ENCODE measurements at regions not wholly inside any gene's neighbourhood (a gene's known extent, or its start where the extent isn't known, plus 50 kb on each side); places are given as distances from the start of the nearest gene placed in this dataset.

DNA sequence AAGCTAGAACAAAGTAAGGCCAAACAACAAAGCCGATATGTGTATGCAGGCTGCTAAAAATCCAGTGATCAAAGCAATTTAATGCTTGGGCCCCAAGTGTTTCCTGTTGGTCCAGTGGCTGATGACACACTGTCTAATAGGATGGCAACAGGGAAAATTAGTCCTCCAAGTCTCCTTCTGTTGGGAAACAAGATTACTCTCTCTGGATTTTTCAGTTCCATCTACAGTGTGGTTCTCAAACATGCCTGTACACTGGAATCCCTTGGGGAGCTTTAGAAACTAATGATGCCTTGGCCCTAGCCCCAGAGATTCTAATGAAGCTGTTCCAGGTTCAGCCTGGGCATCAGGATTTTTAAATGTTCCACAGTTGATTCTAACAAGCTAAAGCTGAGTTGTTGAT, 198.7 kb downstream of the AHR start:
- DNase-seq (ENCODE audit: low read depth) (no peak), FAIRE-seq (no peak)
- no peak overlapping the region for H3K9ac ChIP-seq (ENCODE audit: low read length)
- H3K36me3 Mint-ChIP-seq (ENCODE audit: low read depth, unreplicated experiment) = peaks cover 2% of the 10 kb centered on the region
- H3K27me3 Mint-ChIP-seq (ENCODE audit: low read depth, unreplicated experiment) = no peaks in the 10 kb centered on the region
- TF ChIP-seq, protein P1, sequence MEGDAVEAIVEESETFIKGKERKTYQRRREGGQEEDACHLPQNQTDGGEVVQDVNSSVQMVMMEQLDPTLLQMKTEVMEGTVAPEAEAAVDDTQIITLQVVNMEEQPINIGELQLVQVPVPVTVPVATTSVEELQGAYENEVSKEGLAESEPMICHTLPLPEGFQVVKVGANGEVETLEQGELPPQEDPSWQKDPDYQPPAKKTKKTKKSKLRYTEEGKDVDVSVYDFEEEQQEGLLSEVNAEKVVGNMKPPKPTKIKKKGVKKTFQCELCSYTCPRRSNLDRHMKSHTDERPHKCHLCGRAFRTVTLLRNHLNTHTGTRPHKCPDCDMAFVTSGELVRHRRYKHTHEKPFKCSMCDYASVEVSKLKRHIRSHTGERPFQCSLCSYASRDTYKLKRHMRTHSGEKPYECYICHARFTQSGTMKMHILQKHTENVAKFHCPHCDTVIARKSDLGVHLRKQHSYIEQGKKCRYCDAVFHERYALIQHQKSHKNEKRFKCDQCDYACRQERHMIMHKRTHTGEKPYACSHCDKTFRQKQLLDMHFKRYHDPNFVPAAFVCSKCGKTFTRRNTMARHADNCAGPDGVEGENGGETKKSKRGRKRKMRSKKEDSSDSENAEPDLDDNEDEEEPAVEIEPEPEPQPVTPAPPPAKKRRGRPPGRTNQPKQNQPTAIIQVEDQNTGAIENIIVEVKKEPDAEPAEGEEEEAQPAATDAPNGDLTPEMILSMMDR (IDR thresholded peaks at IDR 0.05; ENCODE audit: insufficient read depth, low read depth, low read length) = no peak
- TF ChIP-seq EZH2 (IDR thresholded peaks at IDR 0.05; ENCODE audit: insufficient read depth, low read length) = no peak
- no peaks in the 10 kb centered on the region for H3K9me3 Mint-ChIP-seq (ENCODE audit: unreplicated experiment)
- H3K27ac ChIP-seq (ENCODE audit: low read depth, low read length) = no peak overlapping the region
- H3K4me2 ChIP-seq (ENCODE audit: low read length) = no peak overlapping the region
- H3K36me3 ChIP-seq (ENCODE audit: insufficient read depth, low read length) = no peaks in the 10 kb centered on the region
- no peak overlapping the region for H3K4me3 Mint-ChIP-seq (ENCODE audit: unreplicated experiment)
- no peak overlapping the region for H2AFZ ChIP-seq (ENCODE audit: low read depth, low read length)
- H3K4me1 ChIP-seq (ENCODE audit: insufficient read depth, low read length) = peaks cover 8% of the 10 kb centered on the region
- H3K4me3 ChIP-seq (ENCODE audit: insufficient read depth, low read depth, low read length) = no peak overlapping the region
- H3K9me3 ChIP-seq (ENCODE audit: insufficient read depth, low read depth, low read length) = no peaks in the 10 kb centered on the region
- no peaks in the 10 kb centered on the region for H3K27me3 ChIP-seq (ENCODE audit: insufficient read depth, low read length)
- H4K20me1 ChIP-seq (ENCODE audit: insufficient read depth, low read length) = no peaks in the 10 kb centered on the region
- no peak overlapping the region for H3K27ac Mint-ChIP-seq (ENCODE audit: unreplicated experiment)
- no peaks in the 10 kb centered on the region for H3K4me1 Mint-ChIP-seq (ENCODE audit: low read depth, unreplicated experiment)
- no peaks in the 10 kb centered on the region for H3K79me2 ChIP-seq (ENCODE audit: insufficient read depth, low read length)

DNA sequence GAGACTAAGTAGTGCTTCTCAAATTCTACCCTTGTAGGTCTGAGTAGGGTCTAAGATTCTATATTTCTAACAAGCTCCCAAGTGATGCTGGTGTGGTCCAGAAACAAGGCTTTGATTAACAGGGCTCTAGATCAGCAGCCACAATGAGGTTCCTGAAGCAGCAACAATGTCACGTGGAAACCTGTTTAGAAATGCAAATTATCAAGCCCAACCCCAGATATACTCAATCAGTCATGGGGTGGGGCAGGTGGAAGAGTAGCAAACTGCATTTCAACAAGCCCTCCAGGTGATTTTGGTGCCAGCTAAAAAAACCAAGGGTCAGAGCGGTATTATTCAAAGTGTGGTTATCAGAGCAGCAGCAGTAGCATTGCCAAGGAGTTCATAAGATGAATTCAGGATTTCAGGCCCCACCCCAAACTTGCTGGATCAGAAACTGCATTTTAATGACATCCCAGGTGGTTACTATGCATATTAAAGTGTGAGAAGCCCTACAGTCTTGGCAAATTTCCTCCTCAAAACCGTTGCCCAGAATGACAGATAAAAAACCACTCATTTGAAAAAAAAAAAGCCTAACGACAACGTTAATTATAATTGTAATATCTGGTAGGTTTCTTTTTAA, 199.2 kb downstream of the AHR start:
- no peak overlapping the region for H3K4me3 ChIP-seq (ENCODE audit: insufficient read depth, low read depth, low read length)
- no peak overlapping the region for H2AFZ ChIP-seq (ENCODE audit: low read depth, low read length)
- no peak overlapping the region for H3K27ac ChIP-seq (ENCODE audit: low read depth, low read length)
- no peak overlapping the region for H3K4me2 ChIP-seq (ENCODE audit: low read length)
- no peaks in the 10 kb centered on the region for H3K27me3 ChIP-seq (ENCODE audit: insufficient read depth, low read length)
- no peak overlapping the region for H3K9ac ChIP-seq (ENCODE audit: low read length)
- Mint-ChIP-seq H3K27me3 (ENCODE audit: low read depth, unreplicated experiment) (no peaks in the 10 kb centered on the region), H3K4me3 (ENCODE audit: unreplicated experiment) (no peak overlapping the region), H3K36me3 (ENCODE audit: low read depth, unreplicated experiment) (peaks cover 2% of the 10 kb centered on the region), H3K4me1 (ENCODE audit: low read depth, unreplicated experiment) (no peaks in the 10 kb centered on the region), H3K27ac (ENCODE audit: unreplicated experiment) (no peak overlapping the region), H3K9me3 (ENCODE audit: unreplicated experiment) (no peaks in the 10 kb centered on the region)
- H3K79me2 ChIP-seq (ENCODE audit: insufficient read depth, low read length) = no peaks in the 10 kb centered on the region
- TF ChIP-seq, protein P1 (IDR thresholded peaks at IDR 0.05; ENCODE audit: insufficient read depth, low read depth, low read length) = no peak
- no peak for TF ChIP-seq EZH2 (IDR thresholded peaks at IDR 0.05; ENCODE audit: insufficient read depth, low read length)
- no peaks in the 10 kb centered on the region for H3K9me3 ChIP-seq (ENCODE audit: insufficient read depth, low read depth, low read length)
- no peak for FAIRE-seq
- H3K4me1 ChIP-seq (ENCODE audit: insufficient read depth, low read length) = peaks cover 8% of the 10 kb centered on the region
- H3K36me3 ChIP-seq (ENCODE audit: insufficient read depth, low read length) = no peaks in the 10 kb centered on the region
- H4K20me1 ChIP-seq (ENCODE audit: insufficient read depth, low read length) = no peaks in the 10 kb centered on the region
- DNase-seq (ENCODE audit: low read depth) = no peak

- H3K4me3 ChIP-seq (ENCODE audit: insufficient read depth, low read depth, low read length) = no peak overlapping the region
- FAIRE-seq = no peak
- no peak for DNase-seq (ENCODE audit: low read depth)
- H3K36me3 Mint-ChIP-seq (ENCODE audit: low read depth, unreplicated experiment) = peaks cover 2% of the 10 kb centered on the region
- H3K27ac Mint-ChIP-seq (ENCODE audit: unreplicated experiment) = no peak overlapping the region
- H3K27ac ChIP-seq (ENCODE audit: low read depth, low read length) = no peak overlapping the region
- H4K20me1 ChIP-seq (ENCODE audit: insufficient read depth, low read length) = no peaks in the 10 kb centered on the region
- H3K4me3 Mint-ChIP-seq (ENCODE audit: unreplicated experiment) = no peak overlapping the region
- H3K27me3 ChIP-seq (ENCODE audit: insufficient read depth, low read length) = no peaks in the 10 kb centered on the region
- no peaks in the 10 kb centered on the region for H3K36me3 ChIP-seq (ENCODE audit: insufficient read depth, low read length)
- TF ChIP-seq, protein P1 (IDR thresholded peaks at IDR 0.05; ENCODE audit: insufficient read depth, low read depth, low read length) = no peak
- no peak for TF ChIP-seq EZH2 (IDR thresholded peaks at IDR 0.05; ENCODE audit: insufficient read depth, low read length)
- H3K9me3 ChIP-seq (ENCODE audit: insufficient read depth, low read depth, low read length) = no peaks in the 10 kb centered on the region
- H3K9me3 Mint-ChIP-seq (ENCODE audit: unreplicated experiment) = no peaks in the 10 kb centered on the region
- H3K4me1 ChIP-seq (ENCODE audit: insufficient read depth, low read length) = peaks cover 8% of the 10 kb centered on the region
- H3K4me2 ChIP-seq (ENCODE audit: low read length) = no peak overlapping the region
- H3K27me3 Mint-ChIP-seq (ENCODE audit: low read depth, unreplicated experiment) = no peaks in the 10 kb centered on the region
- no peak overlapping the region for H2AFZ ChIP-seq (ENCODE audit: low read depth, low read length)
- no peaks in the 10 kb centered on the region for H3K79me2 ChIP-seq (ENCODE audit: insufficient read depth, low read length)
- H3K9ac ChIP-seq (ENCODE audit: low read length) = no peak overlapping the region
- H3K4me1 Mint-ChIP-seq (ENCODE audit: low read depth, unreplicated experiment) = no peaks in the 10 kb centered on the region
Measured at GRCh38 chr7:17498230-17498629, 199.8 kb downstream of the AHR start.

Data from astrocyte (in vitro differentiated cells and primary cell).